ENCODE measurements at regions not wholly inside any gene's neighbourhood (a gene's known extent, or its start where the extent isn't known, plus 50 kb on each side); places are given as distances from the start of the nearest gene placed in this dataset.

DNA sequence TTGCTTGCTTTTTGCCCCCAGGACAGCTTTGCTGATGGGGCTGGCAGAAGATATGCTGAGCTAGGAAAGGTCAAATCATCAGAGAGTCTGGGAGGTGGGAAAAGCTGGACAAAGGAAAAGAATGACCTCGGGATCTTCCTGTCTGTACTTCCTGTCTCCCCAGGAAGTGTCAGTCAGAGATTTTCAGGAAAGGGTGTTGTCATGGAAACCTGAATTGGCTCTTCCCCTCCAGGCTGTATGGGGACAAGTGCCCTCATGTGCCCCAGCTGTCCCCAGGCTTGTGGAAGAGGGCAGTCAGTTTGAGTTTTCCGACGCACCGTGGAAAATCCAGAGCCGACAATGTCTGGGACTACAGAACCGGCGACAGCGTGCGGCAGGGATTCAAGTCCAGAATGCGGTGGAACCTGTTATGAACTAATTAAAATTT lies 122.7 kb upstream of the ZFHX3 start:
- TF ChIP-seq, protein P1, sequence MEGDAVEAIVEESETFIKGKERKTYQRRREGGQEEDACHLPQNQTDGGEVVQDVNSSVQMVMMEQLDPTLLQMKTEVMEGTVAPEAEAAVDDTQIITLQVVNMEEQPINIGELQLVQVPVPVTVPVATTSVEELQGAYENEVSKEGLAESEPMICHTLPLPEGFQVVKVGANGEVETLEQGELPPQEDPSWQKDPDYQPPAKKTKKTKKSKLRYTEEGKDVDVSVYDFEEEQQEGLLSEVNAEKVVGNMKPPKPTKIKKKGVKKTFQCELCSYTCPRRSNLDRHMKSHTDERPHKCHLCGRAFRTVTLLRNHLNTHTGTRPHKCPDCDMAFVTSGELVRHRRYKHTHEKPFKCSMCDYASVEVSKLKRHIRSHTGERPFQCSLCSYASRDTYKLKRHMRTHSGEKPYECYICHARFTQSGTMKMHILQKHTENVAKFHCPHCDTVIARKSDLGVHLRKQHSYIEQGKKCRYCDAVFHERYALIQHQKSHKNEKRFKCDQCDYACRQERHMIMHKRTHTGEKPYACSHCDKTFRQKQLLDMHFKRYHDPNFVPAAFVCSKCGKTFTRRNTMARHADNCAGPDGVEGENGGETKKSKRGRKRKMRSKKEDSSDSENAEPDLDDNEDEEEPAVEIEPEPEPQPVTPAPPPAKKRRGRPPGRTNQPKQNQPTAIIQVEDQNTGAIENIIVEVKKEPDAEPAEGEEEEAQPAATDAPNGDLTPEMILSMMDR (conservative IDR thresholded peaks at IDR 0.05; ENCODE audit: low read depth, low read length): no peak
- TF ChIP-seq POLR2A (IDR thresholded peaks at IDR 0.05; ENCODE audit: low read depth, low read length) (no peak), RAD21 (IDR thresholded peaks at IDR 0.05; ENCODE audit: low read length) (no peak), RFX5 (IDR thresholded peaks at IDR 0.05; ENCODE audit: low read depth, low read length) (no peak), SMC3 (IDR thresholded peaks at IDR 0.05; ENCODE audit: low read depth, low read length) (no peak), FOS (IDR thresholded peaks at IDR 0.05; ENCODE audit: low read depth, low read length) (no peak), CEBPB (IDR thresholded peaks at IDR 0.05; ENCODE audit: low read depth, low read length) (no peak), CHD1 (IDR thresholded peaks at IDR 0.05; ENCODE audit: low read depth, low read length) (no peak)
- TF ChIP-seq, protein P2, sequence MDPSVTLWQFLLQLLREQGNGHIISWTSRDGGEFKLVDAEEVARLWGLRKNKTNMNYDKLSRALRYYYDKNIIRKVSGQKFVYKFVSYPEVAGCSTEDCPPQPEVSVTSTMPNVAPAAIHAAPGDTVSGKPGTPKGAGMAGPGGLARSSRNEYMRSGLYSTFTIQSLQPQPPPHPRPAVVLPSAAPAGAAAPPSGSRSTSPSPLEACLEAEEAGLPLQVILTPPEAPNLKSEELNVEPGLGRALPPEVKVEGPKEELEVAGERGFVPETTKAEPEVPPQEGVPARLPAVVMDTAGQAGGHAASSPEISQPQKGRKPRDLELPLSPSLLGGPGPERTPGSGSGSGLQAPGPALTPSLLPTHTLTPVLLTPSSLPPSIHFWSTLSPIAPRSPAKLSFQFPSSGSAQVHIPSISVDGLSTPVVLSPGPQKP (IDR thresholded peaks at IDR 0.05; ENCODE audit: borderline replicate concordance, low read depth, low read length): no peak
